ENCODE measurements at regions not wholly inside any gene's neighbourhood (a gene's known extent, or its start where the extent isn't known, plus 50 kb on each side); places are given as distances from the start of the nearest gene placed in this dataset.

DNA sequence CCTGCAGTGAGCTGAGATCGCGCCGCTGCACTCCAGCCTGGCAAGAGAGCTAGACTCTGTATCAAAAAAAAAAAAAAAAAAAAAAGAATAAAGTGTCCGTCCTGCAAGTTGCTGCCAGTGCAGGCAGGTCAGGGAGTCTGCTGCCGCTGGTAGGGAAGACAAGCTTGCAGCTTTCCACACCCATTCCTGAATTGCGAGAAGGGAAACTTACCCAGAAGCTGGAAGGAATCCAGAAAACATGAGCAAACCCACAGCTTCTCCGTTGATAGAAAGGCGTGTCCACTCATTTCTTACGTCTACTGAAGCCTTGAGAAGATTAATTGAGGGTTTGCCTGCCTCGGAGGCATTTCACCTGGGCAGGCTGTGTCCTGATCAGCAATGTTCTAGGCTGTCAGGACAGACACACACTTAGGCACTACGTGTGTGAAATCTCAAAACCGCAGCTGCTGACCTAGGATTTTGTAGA lies 61.6 kb upstream of the DSP start:
- intact Hi-C loops (cut with micrococcal nuclease; ENCODE audit: unreplicated experiment), result no loop called here
- Histone ChIP-seq H3K4me3 (replicated peaks in 1 of 3; ENCODE audit: insufficient read depth in 1 of 3, low read depth in 2 of 3, low read length in 3 of 3) (no peak overlapping the region), H2AFZ (ENCODE audit: low read length) (peak overlapping the region; percentile 87)

More for the DNA sequence above, 61.6 kb upstream of the DSP start:
- Histone ChIP-seq H4K20me1 (ENCODE audit: insufficient read depth, low read length) (no peaks in the 10 kb centered on the region), H3K9ac (ENCODE audit: insufficient read depth, low read depth, low read length) (no peak overlapping the region), H3K27me3 (ENCODE audit: control insufficient read depth in 1 of 2, insufficient read depth in 2 of 2, low read length in 2 of 2) (peaks cover 1 to 7% of the 10 kb centered on the region in 2 experiments; a peak in 1 of 5 replicates), H3K79me2 (ENCODE audit: insufficient read depth, low read length) (no peaks in the 10 kb centered on the region), H3K4me2 (ENCODE audit: low read depth, low read length) (peak overlapping the region; percentile 57), H3K9me3 (ENCODE audit: low read length) (no peaks in the 10 kb centered on the region), H3K4me1 (ENCODE audit: insufficient read depth, low read length) (0 out of 2 replicates have a peak, but pooled peaks cover 5% of the 10 kb centered on the region), H3K27ac (ENCODE audit: extremely low read length, insufficient read depth, low read length) (no peak overlapping the region), H3K36me3 (replicated peaks in 1 of 2; ENCODE audit: control insufficient read depth in 1 of 2, insufficient read depth in 2 of 2, low read length in 2 of 2) (no peaks in the 10 kb centered on the region)
- in situ Hi-C loops (cut with HindIII; ENCODE audit: extremely low pct_ligation_motif_present, low pct_unique_long_range_greater_than_20kb), result no loop called here
- ATAC-seq (peak; percentile 39; the same call in 2 of the 3 replicates), FAIRE-seq (no peak), DNase-seq (ENCODE audit: low spot score) (no peak)
- 35% methylated on average over 12 of the region's 12 CpGs for WGBS (ENCODE audit: low lambda C conversion rate)
- ChIA-PET CTCF (ENCODE audit: low intra/inter-chr PET ratio, low total read pairs) (no interaction called here), POLR2A (interaction anchor here (0.7 kb wide), 1 partner anchor 20 kb away, joined by 5 read pairs; no protein-coding TSS in a partner anchor)
- BruUV-seq (replicated peaks), result no TSS peak
- TF ChIP-seq SIN3B (IDR thresholded peaks at IDR 0.05; ENCODE audit: low read length), result no peak
- TF ChIP-seq CBX2 (IDR thresholded peaks at IDR 0.05; ENCODE audit: low read depth, low read length), result no peak
- no peak for TF ChIP-seq CBX2 (CRISPR knock-in tag; IDR thresholded peaks at IDR 0.05; ENCODE audit: low read depth)
- TF ChIP-seq ZNF788 (CRISPR knock-in tag; IDR thresholded peaks at IDR 0.05; ENCODE audit: borderline replicate concordance), result no peak
- TF ChIP-seq, protein P1, sequence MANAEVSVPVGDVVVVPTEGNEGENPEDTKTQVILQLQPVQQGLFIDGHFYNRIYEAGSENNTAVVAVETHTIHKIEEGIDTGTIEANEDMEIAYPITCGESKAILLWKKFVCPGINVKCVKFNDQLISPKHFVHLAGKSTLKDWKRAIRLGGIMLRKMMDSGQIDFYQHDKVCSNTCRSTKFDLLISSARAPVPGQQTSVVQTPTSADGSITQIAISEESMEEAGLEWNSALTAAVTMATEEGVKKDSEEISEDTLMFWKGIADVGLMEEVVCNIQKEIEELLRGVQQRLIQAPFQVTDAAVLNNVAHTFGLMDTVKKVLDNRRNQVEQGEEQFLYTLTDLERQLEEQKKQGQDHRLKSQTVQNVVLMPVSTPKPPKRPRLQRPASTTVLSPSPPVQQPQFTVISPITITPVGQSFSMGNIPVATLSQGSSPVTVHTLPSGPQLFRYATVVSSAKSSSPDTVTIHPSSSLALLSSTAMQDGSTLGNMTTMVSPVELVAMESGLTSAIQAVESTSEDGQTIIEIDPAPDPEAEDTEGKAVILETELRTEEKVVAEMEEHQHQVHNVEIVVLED (CRISPR knock-in tag; IDR thresholded peaks at IDR 0.05; ENCODE audit: borderline replicate concordance), result no peak
- TF ChIP-seq JUNB (CRISPR knock-in tag; IDR thresholded peaks at IDR 0.05; ENCODE audit: borderline replicate concordance), result no peak
- TF ChIP-seq, protein P2, sequence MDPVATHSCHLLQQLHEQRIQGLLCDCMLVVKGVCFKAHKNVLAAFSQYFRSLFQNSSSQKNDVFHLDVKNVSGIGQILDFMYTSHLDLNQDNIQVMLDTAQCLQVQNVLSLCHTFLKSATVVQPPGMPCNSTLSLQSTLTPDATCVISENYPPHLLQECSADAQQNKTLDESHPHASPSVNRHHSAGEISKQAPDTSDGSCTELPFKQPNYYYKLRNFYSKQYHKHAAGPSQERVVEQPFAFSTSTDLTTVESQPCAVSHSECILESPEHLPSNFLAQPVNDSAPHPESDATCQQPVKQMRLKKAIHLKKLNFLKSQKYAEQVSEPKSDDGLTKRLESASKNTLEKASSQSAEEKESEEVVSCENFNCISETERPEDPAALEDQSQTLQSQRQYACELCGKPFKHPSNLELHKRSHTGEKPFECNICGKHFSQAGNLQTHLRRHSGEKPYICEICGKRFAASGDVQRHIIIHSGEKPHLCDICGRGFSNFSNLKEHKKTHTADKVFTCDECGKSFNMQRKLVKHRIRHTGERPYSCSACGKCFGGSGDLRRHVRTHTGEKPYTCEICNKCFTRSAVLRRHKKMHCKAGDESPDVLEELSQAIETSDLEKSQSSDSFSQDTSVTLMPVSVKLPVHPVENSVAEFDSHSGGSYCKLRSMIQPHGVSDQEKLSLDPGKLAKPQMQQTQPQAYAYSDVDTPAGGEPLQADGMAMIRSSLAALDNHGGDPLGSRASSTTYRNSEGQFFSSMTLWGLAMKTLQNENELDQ (CRISPR knock-in tag; IDR thresholded peaks at IDR 0.05; ENCODE audit: borderline replicate concordance), result no peak
